B cell (primary cell): ENCODE measurements at regions not wholly inside any gene's neighbourhood (a gene's known extent, or its start where the extent isn't known, plus 50 kb on each side); places are given as distances from the start of the nearest gene placed in this dataset.

Experiments
- EZH2 ChIP-seq: IDR thresholded peaks from 2 replicates; pipeline ENCODE4 v1.6.1; 2012; ENCODE audit warnings: borderline replicate concordance, low read depth, mild to moderate bottlenecking, moderate library complexity, low read length; ENCODE audit not compliant: insufficient read depth, poor library complexity, severe bottlenecking
- TF ChIP-seq, protein P1 (sequence below): fragments of 200-600 bp; IDR thresholded peaks from one replicate; pipeline ENCODE4 v1.8.0; 2022; ENCODE audit warnings: antibody characterized with exemption, mild to moderate bottlenecking

DNA sequence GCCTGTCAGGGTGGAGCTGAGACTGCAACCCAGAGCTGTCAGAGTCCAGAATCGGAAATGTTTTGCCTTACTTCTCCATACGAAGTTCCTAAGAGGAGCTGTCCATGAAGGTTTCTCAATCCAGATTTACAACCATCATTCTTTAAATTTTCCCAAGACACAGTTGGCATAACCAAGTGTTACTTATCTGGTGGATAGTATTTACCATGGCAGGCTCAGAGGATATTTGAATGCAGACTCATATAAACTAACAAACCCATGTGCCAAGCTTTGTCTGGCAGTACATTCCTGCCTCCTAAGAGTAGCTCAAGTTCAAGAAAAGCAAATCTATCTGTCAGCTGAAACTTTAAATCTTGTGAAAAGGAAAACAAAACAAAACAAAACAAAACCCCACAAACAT is 267.9 kb downstream of the ZNF326 start:
- TF ChIP-seq, protein P1, sequence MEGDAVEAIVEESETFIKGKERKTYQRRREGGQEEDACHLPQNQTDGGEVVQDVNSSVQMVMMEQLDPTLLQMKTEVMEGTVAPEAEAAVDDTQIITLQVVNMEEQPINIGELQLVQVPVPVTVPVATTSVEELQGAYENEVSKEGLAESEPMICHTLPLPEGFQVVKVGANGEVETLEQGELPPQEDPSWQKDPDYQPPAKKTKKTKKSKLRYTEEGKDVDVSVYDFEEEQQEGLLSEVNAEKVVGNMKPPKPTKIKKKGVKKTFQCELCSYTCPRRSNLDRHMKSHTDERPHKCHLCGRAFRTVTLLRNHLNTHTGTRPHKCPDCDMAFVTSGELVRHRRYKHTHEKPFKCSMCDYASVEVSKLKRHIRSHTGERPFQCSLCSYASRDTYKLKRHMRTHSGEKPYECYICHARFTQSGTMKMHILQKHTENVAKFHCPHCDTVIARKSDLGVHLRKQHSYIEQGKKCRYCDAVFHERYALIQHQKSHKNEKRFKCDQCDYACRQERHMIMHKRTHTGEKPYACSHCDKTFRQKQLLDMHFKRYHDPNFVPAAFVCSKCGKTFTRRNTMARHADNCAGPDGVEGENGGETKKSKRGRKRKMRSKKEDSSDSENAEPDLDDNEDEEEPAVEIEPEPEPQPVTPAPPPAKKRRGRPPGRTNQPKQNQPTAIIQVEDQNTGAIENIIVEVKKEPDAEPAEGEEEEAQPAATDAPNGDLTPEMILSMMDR: no peak
- TF ChIP-seq EZH2: no peak
